ENCODE measurements at regions not wholly inside any gene's neighbourhood (a gene's known extent, or its start where the extent isn't known, plus 50 kb on each side); places are given as distances from the start of the nearest gene placed in this dataset.
"Not testable (repeated sequence)": the region's sequence is repeated elsewhere in the genome, so short reads cannot be mapped to it uniquely, and the experiment has no call there.

- no peak for DNase-seq
These were observed 87.1 kb upstream of the KCNA1 start for GRCh38 chr12:4822572-4822971.

GRCh38 chr12:4824380-4824779 lies 85.3 kb upstream of the KCNA1 start:
- DNase-seq = no peak

GRCh38 chr12:4825011-4825858 lies 84.5 kb upstream of the KCNA1 start:
- DNase-seq = no peak

- no peak for DNase-seq
These were observed 82.8 kb upstream of the KCNA1 start for GRCh38 chr12:4826909-4827308.

- no peak for DNase-seq
These were observed 81.5 kb upstream of the KCNA1 start for GRCh38 chr12:4828176-4828575.

- no peak for DNase-seq
These were observed 80.4 kb upstream of the KCNA1 start for GRCh38 chr12:4829161-4829792.

- DNase-seq = no peak
These were observed 79.9 kb upstream of the KCNA1 start for GRCh38 chr12:4829793-4830162.

GRCh38 chr12:4830556-4831210 lies 79.0 kb upstream of the KCNA1 start:
- no peak for DNase-seq

- DNase-seq = no peak
These were observed 76.7 kb upstream of the KCNA1 start for GRCh38 chr12:4833053-4833452.

GRCh38 chr12:4833524-4833923 lies 76.2 kb upstream of the KCNA1 start:
- DNase-seq = no peak

GRCh38 chr12:4842401-4842800 lies 67.3 kb upstream of the KCNA1 start:
- DNase-seq = not testable (repeated sequence)

- DNase-seq = no peak
These were observed 65.8 kb upstream of the KCNA1 start for GRCh38 chr12:4843907-4844306.

GRCh38 chr12:4847713-4848112 lies 62.0 kb upstream of the KCNA1 start:
- no peak for DNase-seq

- DNase-seq = no peak
These were observed 60.6 kb upstream of the KCNA1 start for GRCh38 chr12:4849115-4849541.

- DNase-seq = no peak
These were observed 59.8 kb upstream of the KCNA1 start for GRCh38 chr12:4849795-4850345.

- DNase-seq = no peak
These were observed 58.8 kb upstream of the KCNA1 start for GRCh38 chr12:4850857-4851380.

- no peak for DNase-seq
These were observed 57.4 kb upstream of the KCNA1 start for GRCh38 chr12:4852308-4852707.

GRCh38 chr12:4852911-4853310 lies 56.8 kb upstream of the KCNA1 start:
- no peak for DNase-seq

GRCh38 chr12:4855121-4855924 lies 54.4 kb upstream of the KCNA1 start:
- DNase-seq = peak; percentile 50

- DNase-seq = no peak
These were observed 53.1 kb upstream of the KCNA1 start for GRCh38 chr12:4856596-4856995.

- DNase-seq = peak; percentile 12
These were observed 52.0 kb upstream of the KCNA1 start for GRCh38 chr12:4857472-4858291.

- DNase-seq = no peak
These were observed 51.3 kb upstream of the KCNA1 start for GRCh38 chr12:4858386-4858785.
